Prostate gland (tissue), 2 donors: ENCODE measurements at regions not wholly inside any gene's neighbourhood (a gene's known extent, or its start where the extent isn't known, plus 50 kb on each side); places are given as distances from the start of the nearest gene placed in this dataset.

Experiments
- POLR2A ChIP-seq: fragments of 450-650 bp; IDR thresholded peaks from one replicate; pipeline ENCODE4 v1.6.1; 2016; ENCODE audit warnings: antibody characterized with exemption, mild to moderate bottlenecking
- TF ChIP-seq, protein P1 (sequence below), 4 experiments: fragments of 200-600 bp in 2 of 4; fragments of 450-650 bp in 2 of 4; sonication (generic) in 2 of 4; IDR thresholded peaks; 1 replicate in 3 of 4; 2 replicates in 1 of 4; pipeline ENCODE4 v1.5.1; 2016 to 2019; ENCODE audit warnings: antibody characterized with exemption in 4 of 4, mild to moderate bottlenecking in 2 of 4, moderate library complexity in 2 of 4

- TF ChIP-seq, protein P1, sequence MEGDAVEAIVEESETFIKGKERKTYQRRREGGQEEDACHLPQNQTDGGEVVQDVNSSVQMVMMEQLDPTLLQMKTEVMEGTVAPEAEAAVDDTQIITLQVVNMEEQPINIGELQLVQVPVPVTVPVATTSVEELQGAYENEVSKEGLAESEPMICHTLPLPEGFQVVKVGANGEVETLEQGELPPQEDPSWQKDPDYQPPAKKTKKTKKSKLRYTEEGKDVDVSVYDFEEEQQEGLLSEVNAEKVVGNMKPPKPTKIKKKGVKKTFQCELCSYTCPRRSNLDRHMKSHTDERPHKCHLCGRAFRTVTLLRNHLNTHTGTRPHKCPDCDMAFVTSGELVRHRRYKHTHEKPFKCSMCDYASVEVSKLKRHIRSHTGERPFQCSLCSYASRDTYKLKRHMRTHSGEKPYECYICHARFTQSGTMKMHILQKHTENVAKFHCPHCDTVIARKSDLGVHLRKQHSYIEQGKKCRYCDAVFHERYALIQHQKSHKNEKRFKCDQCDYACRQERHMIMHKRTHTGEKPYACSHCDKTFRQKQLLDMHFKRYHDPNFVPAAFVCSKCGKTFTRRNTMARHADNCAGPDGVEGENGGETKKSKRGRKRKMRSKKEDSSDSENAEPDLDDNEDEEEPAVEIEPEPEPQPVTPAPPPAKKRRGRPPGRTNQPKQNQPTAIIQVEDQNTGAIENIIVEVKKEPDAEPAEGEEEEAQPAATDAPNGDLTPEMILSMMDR (IDR thresholded peaks at IDR 0.05) = no peak
- TF ChIP-seq POLR2A = no peak
Measured at GRCh38 chr2:199189229-199189628, 268.5 kb downstream of the SATB2 start.
